HEK293 (cell line): ENCODE measurements at regions not wholly inside any gene's neighbourhood (a gene's known extent, or its start where the extent isn't known, plus 50 kb on each side); places are given as distances from the start of the nearest gene placed in this dataset.

ENCODE experiments used
- MZF1 ChIP-seq: fragments of 450-650 bp; formaldehyde crosslinking; IDR thresholded peaks from 2 replicates; pipeline ENCODE4 v1.5.1; 2017; ENCODE audit warnings: missing biosample characterization, missing genetic modification characterization, borderline replicate concordance
- PBX3 ChIP-seq: sonication (generic); formaldehyde crosslinking; IDR thresholded peaks from 2 replicates; pipeline ENCODE4 v1.8.1; 2022; ENCODE audit warnings: mild to moderate bottlenecking, moderate library complexity, missing genetic modification reagents
- ZFP41 ChIP-seq: fragments of 450-650 bp; formaldehyde crosslinking; IDR thresholded peaks from 2 replicates; pipeline ENCODE4 v1.5.1; 2016; ENCODE audit warnings: missing biosample characterization, missing genetic modification characterization, borderline replicate concordance
- ZNF664 ChIP-seq: fragments of 450-650 bp; formaldehyde crosslinking; IDR thresholded peaks from 2 replicates; pipeline ENCODE4 v1.5.1; 2016; ENCODE audit warnings: missing biosample characterization, missing genetic modification characterization
- ZNF785 ChIP-seq: fragments of 450-650 bp; formaldehyde crosslinking; IDR thresholded peaks from 2 replicates; pipeline ENCODE4 v1.5.1; 2016; ENCODE audit warnings: missing biosample characterization, missing genetic modification characterization
- TF ChIP-seq, protein P1 (sequence below): fragments of 450-650 bp; formaldehyde crosslinking; IDR thresholded peaks from 2 replicates; pipeline ENCODE4 v1.5.1; 2016; ENCODE audit warnings: missing biosample characterization, missing genetic modification characterization

- TF ChIP-seq ZNF785 (tag by site-specific recombination) (no peak), ZFP41 (tag by site-specific recombination) (no peak), PBX3 (CRISPR knock-in tag) (no peak), ZNF664 (tag by site-specific recombination) (no peak), MZF1 (no peak)
- TF ChIP-seq, protein P1, sequence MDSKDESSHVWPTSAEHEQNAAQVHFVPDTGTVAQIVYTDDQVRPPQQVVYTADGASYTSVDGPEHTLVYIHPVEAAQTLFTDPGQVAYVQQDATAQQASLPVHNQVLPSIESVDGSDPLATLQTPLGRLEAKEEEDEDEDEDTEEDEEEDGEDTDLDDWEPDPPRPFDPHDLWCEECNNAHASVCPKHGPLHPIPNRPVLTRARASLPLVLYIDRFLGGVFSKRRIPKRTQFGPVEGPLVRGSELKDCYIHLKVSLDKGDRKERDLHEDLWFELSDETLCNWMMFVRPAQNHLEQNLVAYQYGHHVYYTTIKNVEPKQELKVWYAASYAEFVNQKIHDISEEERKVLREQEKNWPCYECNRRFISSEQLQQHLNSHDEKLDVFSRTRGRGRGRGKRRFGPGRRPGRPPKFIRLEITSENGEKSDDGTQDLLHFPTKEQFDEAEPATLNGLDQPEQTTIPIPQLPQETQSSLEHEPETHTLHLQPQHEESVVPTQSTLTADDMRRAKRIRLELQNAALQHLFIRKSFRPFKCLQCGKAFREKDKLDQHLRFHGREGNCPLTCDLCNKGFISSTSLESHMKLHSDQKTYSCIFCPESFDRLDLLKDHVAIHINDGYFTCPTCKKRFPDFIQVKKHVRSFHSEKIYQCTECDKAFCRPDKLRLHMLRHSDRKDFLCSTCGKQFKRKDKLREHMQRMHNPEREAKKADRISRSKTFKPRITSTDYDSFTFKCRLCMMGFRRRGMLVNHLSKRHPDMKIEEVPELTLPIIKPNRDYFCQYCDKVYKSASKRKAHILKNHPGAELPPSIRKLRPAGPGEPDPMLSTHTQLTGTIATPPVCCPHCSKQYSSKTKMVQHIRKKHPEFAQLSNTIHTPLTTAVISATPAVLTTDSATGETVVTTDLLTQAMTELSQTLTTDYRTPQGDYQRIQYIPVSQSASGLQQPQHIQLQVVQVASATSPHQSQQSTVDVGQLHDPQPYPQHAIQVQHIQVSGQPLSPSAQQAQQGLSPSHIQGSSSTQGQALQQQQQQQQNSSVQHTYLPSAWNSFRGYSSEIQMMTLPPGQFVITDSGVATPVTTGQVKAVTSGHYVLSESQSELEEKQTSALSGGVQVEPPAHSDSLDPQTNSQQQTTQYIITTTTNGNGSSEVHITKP (tag by site-specific recombination) = no peak
Observed at GRCh38 chr10:83075815-83076355, 1063.4 kb upstream of the GHITM start.
